Upper lobe of left lung (tissue), 6 donors: ENCODE measurements at regions not wholly inside any gene's neighbourhood (a gene's known extent, or its start where the extent isn't known, plus 50 kb on each side); places are given as distances from the start of the nearest gene placed in this dataset.

ENCODE experiments used
- ATAC-seq, 2 donors: fragments of 200-7000 bp; cut with Tn5 transposase; one replicate each; pipeline ENCODE4 v1.9.1; 2022; ENCODE audit warnings: mild to moderate bottlenecking in 2 of 2, moderate library complexity in 2 of 2; ENCODE audit not compliant: low FRiP score in 2 of 2
- DNase-seq, 2 donors: peaks; one replicate each; pipeline ENCODE4 v3.0.0-alpha.2; 2019 to 2020
- H3K27ac ChIP-seq, 4 donors: fragments of 200-600 bp; sonication (generic); one replicate each; pipeline ENCODE4 v1.5.1; 2016 to 2019
- H3K27me3 ChIP-seq, 4 donors: fragments of 200-600 bp; sonication (generic); one replicate each; pipeline ENCODE4 v1.5.1; 2017 to 2019
- H3K36me3 ChIP-seq, 4 donors: fragments of 200-600 bp; sonication (generic); one replicate each; pipeline ENCODE4 v1.5.1; 2016 to 2019
- H3K4me1 ChIP-seq, 4 donors: fragments of 200-600 bp; sonication (generic); one replicate each; pipeline ENCODE4 v1.5.1; 2018 to 2019
- H3K4me3 ChIP-seq, 4 donors: fragments of 200-600 bp; sonication (generic); one replicate each; pipeline ENCODE4 v1.5.1; 2017 to 2019; ENCODE audit warnings: mild to moderate bottlenecking in 2 of 4, moderate library complexity in 1 of 4
- H3K9me3 ChIP-seq, 4 donors: fragments of 200-600 bp; sonication (generic); one replicate each; pipeline ENCODE4 v1.5.1; 2018 to 2019
- EP300 ChIP-seq, 4 donors: sonication (generic); formaldehyde crosslinking; IDR thresholded peaks; one replicate each; pipeline ENCODE4 v1.5.1; 2017; ENCODE audit warnings: antibody characterized with exemption in 4 of 4, control low read depth in 2 of 4
- POLR2A ChIP-seq, 4 donors: fragments of 450-650 bp; IDR thresholded peaks; one replicate each; pipeline ENCODE4 v1.5.1; 2016 to 2017; ENCODE audit warnings: antibody characterized with exemption in 4 of 4, mild to moderate bottlenecking in 2 of 4
- POLR2AphosphoS5 ChIP-seq, 2 donors: sonication (generic); formaldehyde crosslinking; IDR thresholded peaks; one replicate each; pipeline ENCODE4 v1.5.1; 2017; ENCODE audit warnings: antibody characterized with exemption in 2 of 2
- WGBS, 2 donors: methylation state at CpG; one replicate each; pipeline ENCODE4 v1.1.5; 2017 to 2018; 5-methylcytosine and 5-hydroxymethylcytosine counted together
- TF ChIP-seq, protein P1 (sequence below), 6 experiments: fragments of 450-650 bp in 4 of 6; fragments of 200-600 bp in 2 of 6; sonication (generic) in 2 of 6; IDR thresholded peaks; one replicate each; pipeline ENCODE4 v1.5.1; 2016 to 2019; ENCODE audit warnings: antibody characterized with exemption in 6 of 6
- donor health status: DM: no; HTN: no; CAD: no; lungs with moderate emphysema.
- donor health status: DM: no; HTN: yes; CAD: no; lungs with severe emphysema.

DNA sequence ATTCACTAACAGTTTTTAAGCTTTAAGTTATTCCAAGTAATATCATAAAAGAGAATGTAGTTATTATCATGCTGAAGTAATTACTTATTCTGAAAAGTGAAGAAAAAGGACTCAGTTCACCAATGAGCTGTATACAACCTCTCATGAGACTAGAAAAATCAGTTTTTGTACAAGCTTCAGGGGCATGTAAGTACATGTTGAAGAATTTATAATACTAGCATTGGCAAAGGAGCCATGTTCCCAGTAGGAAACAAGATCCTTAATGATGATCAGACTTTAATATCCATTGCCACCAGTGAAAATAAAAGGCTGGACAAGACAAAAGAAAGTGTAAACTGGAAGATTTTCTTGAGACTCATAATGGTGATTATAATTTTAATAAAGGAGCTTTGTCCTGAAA, 532.8 kb downstream of the PLOD2 start:
- no peaks in the 10 kb centered on the region for H3K4me1 ChIP-seq
- H3K36me3 ChIP-seq: no peaks in the 10 kb centered on the region
- no peak overlapping the region for H3K27ac ChIP-seq
- H3K9me3 ChIP-seq: peaks cover 0 to 10% (median 2%) of the 10 kb centered on the region in 4 donors
- ATAC-seq (no peak), DNase-seq (no peak)
- TF ChIP-seq, protein P1, sequence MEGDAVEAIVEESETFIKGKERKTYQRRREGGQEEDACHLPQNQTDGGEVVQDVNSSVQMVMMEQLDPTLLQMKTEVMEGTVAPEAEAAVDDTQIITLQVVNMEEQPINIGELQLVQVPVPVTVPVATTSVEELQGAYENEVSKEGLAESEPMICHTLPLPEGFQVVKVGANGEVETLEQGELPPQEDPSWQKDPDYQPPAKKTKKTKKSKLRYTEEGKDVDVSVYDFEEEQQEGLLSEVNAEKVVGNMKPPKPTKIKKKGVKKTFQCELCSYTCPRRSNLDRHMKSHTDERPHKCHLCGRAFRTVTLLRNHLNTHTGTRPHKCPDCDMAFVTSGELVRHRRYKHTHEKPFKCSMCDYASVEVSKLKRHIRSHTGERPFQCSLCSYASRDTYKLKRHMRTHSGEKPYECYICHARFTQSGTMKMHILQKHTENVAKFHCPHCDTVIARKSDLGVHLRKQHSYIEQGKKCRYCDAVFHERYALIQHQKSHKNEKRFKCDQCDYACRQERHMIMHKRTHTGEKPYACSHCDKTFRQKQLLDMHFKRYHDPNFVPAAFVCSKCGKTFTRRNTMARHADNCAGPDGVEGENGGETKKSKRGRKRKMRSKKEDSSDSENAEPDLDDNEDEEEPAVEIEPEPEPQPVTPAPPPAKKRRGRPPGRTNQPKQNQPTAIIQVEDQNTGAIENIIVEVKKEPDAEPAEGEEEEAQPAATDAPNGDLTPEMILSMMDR (IDR thresholded peaks at IDR 0.05): no peak
- TF ChIP-seq EP300 (IDR thresholded peaks at IDR 0.05): no peak
- no peak for TF ChIP-seq POLR2A (IDR thresholded peaks at IDR 0.05)
- no peak for TF ChIP-seq POLR2AphosphoS5 (IDR thresholded peaks at IDR 0.05)
- H3K4me3 ChIP-seq: no peak overlapping the region
- no peaks in the 10 kb centered on the region for H3K27me3 ChIP-seq

DNA sequence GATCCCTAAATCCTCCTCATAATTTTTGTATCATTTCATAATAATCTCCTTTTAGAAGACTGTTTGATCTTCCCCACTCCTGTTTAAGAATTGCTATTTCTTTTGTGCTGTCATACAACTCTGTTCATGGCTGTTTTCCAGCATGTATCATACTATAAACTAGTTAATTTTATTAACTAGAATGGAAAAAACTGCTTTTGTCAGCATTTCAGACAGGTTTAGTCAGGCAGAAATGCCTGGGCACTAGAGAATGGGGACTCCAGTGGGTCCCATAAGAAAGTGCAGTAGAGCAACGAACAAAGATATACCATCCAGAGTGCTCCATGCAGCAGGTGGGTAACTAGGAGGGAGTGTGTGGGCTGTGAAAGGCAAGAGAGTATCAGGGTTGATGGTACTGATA, 523.9 kb downstream of the PLOD2 start:
- H3K4me1 ChIP-seq: no peaks in the 10 kb centered on the region
- no peak overlapping the region for H3K27ac ChIP-seq
- ATAC-seq (no peak), DNase-seq (no peak)
- no peaks in the 10 kb centered on the region for H3K36me3 ChIP-seq
- 75 to 83% methylated on average over 1 of the region's 1 CpG for WGBS, 2 donors
- H3K4me3 ChIP-seq: no peak overlapping the region
- H3K27me3 ChIP-seq: no peaks in the 10 kb centered on the region
- TF ChIP-seq EP300 (IDR thresholded peaks at IDR 0.05) (no peak), POLR2A (IDR thresholded peaks at IDR 0.05) (no peak), POLR2AphosphoS5 (IDR thresholded peaks at IDR 0.05) (no peak)
- TF ChIP-seq, protein P1 (IDR thresholded peaks at IDR 0.05): no peak
- H3K9me3 ChIP-seq: no peaks in the 10 kb centered on the region

DNA sequence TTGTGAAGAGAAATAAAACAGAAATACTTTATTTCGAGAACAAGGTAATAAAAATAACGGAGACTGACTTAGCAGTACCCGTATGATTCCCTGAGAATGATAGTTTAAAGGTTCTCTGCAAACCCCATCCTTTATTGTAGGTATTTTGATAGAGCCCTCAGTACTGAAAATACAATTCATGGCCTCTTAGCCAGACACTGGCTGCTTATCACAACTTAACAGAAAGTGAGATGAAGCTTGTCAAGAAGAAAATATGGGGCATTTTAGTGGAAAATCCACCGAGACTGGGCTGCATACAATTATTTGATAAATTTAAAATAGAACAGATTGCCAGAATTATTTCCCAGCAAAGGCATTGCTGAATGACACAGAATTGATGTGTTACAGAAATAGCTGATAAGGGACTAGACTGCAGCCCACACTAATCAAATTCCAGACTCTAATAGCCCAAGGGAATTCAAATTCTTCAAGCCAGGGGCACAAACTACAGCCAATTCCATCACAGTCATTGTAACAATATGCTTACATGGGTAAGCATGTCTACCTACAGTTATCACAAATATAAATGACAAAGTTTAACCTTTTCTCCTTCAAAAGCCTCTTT, 521.9 kb downstream of the PLOD2 start:
- no peak for ATAC-seq
- Histone ChIP-seq H3K4me1 (no peaks in the 10 kb centered on the region), H3K27me3 (no peaks in the 10 kb centered on the region), H3K9me3 (no peaks in the 10 kb centered on the region), H3K36me3 (no peaks in the 10 kb centered on the region), H3K27ac (no peak overlapping the region), H3K4me3 (no peak overlapping the region)
- DNase-seq: no peak
- WGBS, 2 donors: 73 to 86% methylated on average over 4 of the region's 4 CpGs
- TF ChIP-seq POLR2A (IDR thresholded peaks at IDR 0.05) (no peak), POLR2AphosphoS5 (IDR thresholded peaks at IDR 0.05) (no peak)

DNA sequence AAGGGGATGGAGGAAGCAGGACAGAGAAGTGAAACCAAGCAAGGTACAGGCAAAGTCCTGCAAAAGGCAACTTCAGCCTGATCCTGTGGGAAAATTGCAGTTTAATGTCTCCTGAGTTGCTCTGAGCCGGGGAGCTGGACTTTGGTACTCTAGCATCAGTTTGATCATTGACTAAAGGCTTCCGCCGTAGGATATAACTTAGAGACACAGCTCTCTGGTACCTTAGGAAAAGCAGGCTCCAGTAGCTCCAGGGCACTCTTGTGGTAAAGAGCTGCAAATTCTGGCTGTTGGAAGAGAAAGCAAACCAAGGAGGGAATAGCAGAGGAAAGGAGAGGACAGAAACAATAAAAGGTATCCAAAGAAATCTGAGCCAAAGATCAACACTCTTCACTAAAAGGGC, 521.1 kb downstream of the PLOD2 start:
- Histone ChIP-seq H3K4me1 (no peaks in the 10 kb centered on the region), H3K27me3 (no peaks in the 10 kb centered on the region), H3K9me3 (no peaks in the 10 kb centered on the region), H3K27ac (no peak overlapping the region), H3K4me3 (no peak overlapping the region), H3K36me3 (no peaks in the 10 kb centered on the region)
- no peak for TF ChIP-seq POLR2A (IDR thresholded peaks at IDR 0.05)
- TF ChIP-seq EP300 (IDR thresholded peaks at IDR 0.05): no peak
- TF ChIP-seq POLR2AphosphoS5 (IDR thresholded peaks at IDR 0.05): no peak
- TF ChIP-seq, protein P1 (IDR thresholded peaks at IDR 0.05): no peak
- ATAC-seq (no peak), DNase-seq (no peak)
- 83 to 93% methylated on average over 3 of the region's 3 CpGs for WGBS, 2 donors

DNA sequence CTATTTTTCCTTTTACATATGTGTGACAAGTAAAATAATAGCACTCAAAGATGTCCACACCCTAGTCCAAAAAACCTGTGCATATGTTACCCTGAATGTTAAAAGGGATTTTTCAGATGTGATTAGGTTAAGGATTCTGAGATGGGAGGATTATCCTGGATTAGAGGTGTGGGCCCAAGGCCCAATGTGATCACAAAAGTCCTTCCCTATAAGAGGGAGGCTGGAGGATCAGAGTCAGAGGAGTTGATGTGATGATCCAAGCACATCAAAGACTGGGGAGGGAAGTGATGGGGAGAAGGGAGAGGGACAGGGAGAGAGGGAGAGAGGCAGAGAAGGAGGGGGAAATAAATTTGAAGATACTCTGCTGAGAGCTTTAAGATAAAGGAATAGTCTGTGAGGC, 512.6 kb downstream of the PLOD2 start:
- TF ChIP-seq, protein P1 (IDR thresholded peaks at IDR 0.05): no peak
- Histone ChIP-seq H3K27me3 (no peaks in the 10 kb centered on the region), H3K27ac (no peak overlapping the region), H3K4me1 (no peaks in the 10 kb centered on the region), H3K36me3 (no peaks in the 10 kb centered on the region), H3K9me3 (no peaks in the 10 kb centered on the region), H3K4me3 (no peak overlapping the region)
- ATAC-seq: no peak
- no peak for DNase-seq
